SK-N-MC (cell line): ENCODE measurements at regions not wholly inside any gene's neighbourhood (a gene's known extent, or its start where the extent isn't known, plus 50 kb on each side); places are given as distances from the start of the nearest gene placed in this dataset.

ENCODE experiments used
- DNase-seq: peaks from one replicate; pipeline ENCODE4 v3.0.0-alpha.2; 2011; ENCODE audit warnings: low read depth, low spot score
- H3K27ac ChIP-seq: fragments of 200-600 bp; sonication (generic); 2 replicates; pipeline ENCODE4 v1.5.1; 2016; ENCODE audit warnings: mixed run types
- H3K36me3 ChIP-seq: fragments of 200-600 bp; sonication (generic); 2 replicates; pipeline ENCODE4 v1.6.1; 2017; ENCODE audit warnings: antibody characterized with exemption, low read length, mixed read lengths; ENCODE audit not compliant: insufficient read depth
- H3K4me3 ChIP-seq: fragments of 200-600 bp; sonication (generic); 2 replicates; pipeline ENCODE4 v1.5.1; 2016
- H3K9ac ChIP-seq: fragments of 200-600 bp; sonication (generic); 2 replicates; pipeline ENCODE4 v1.8.0; 2017; ENCODE audit warnings: mixed run types, mixed read lengths; ENCODE audit not compliant: insufficient read length
- H3K9me3 ChIP-seq: fragments of 200-600 bp; sonication (generic); 2 replicates; pipeline ENCODE4 v1.6.1; 2017; ENCODE audit warnings: low read depth, mild to moderate bottlenecking, antibody characterized with exemption, low read length, moderate library complexity, mixed read lengths
- EZH2 ChIP-seq: fragments of 200-600 bp; sonication (generic); IDR thresholded peaks from one replicate; pipeline ENCODE4 v1.6.1; 2017; ENCODE audit warnings: antibody characterized with exemption
- FOXP2 ChIP-seq: optimal IDR thresholded peaks from 2 replicates; pipeline ENCODE3; 2011; ENCODE audit warnings: mild to moderate bottlenecking, moderate library complexity; ENCODE audit not compliant: insufficient read depth; ENCODE audit errors: extremely low read length, control extremely low read depth
- POLR2AphosphoS5 ChIP-seq: IDR thresholded peaks from 2 replicates; pipeline ENCODE4 v1.6.1; 2012; ENCODE audit warnings: mild to moderate bottlenecking, low read depth, low read length, borderline replicate concordance

DNA sequence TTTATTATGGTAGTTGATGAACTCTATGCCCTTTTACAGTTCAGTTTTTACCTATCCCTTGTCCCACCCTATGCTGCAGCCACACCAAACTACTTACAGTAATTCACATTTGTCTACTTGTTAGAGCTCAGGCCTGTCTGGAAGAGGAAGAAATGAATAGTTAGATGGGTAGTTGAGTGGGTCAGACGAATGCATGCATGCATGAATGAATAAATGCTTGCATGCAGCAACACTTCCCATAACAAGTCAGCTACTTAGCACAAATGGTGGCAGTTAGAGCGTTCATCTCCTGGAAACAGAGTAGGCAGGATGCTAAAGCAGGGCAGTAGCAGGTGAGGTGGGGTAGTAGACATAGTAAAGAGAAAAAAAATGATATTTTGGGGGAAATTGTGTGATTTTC lies 322.3 kb downstream of the NDFIP2 start:
- no peak for DNase-seq
- no peak for TF ChIP-seq POLR2AphosphoS5
- TF ChIP-seq FOXP2 = no peak
- TF ChIP-seq EZH2 = no peak
- Histone ChIP-seq H3K27ac (no peak overlapping the region), H3K4me3 (no peak overlapping the region), H3K9me3 (no peaks in the 10 kb centered on the region), H3K36me3 (no peaks in the 10 kb centered on the region), H3K9ac (no peak overlapping the region)

DNA sequence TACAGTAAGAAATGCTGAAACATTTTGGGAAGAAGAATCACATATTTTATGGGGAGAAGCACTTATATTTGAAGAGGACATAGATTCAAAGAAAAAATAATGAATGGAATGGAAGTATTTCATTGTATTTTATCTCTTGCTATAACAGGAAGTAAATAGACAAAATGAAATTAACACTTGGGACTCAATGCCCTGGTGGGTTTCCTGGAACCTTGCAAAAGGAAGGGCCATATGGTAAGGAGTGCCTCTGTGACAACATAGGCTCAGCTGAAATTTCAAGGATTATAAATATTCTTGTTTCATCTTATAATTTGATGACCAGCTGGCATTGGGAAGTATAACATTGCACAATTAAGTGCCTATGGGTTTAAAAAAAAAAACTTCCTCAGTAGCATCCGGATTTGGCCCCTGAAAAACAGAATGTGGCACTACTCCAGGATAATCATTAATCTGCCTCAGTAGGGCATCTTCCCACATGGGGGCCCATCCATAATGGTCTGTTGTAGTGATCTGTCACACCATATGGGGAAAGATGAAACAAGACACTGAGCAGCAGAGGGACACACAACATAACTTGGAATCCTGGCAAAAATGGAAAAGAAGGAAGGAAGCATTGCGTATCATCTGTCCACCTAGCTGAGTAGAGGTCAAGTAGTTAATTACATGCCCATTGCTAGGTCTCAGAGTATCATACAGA lies 321.6 kb downstream of the NDFIP2 start:
- Histone ChIP-seq H3K36me3 (no peaks in the 10 kb centered on the region), H3K4me3 (no peak overlapping the region), H3K27ac (no peak overlapping the region), H3K9ac (no peak overlapping the region), H3K9me3 (no peaks in the 10 kb centered on the region)
- no peak for DNase-seq
- TF ChIP-seq FOXP2 = no peak
- TF ChIP-seq EZH2 = no peak
- no peak for TF ChIP-seq POLR2AphosphoS5

DNA sequence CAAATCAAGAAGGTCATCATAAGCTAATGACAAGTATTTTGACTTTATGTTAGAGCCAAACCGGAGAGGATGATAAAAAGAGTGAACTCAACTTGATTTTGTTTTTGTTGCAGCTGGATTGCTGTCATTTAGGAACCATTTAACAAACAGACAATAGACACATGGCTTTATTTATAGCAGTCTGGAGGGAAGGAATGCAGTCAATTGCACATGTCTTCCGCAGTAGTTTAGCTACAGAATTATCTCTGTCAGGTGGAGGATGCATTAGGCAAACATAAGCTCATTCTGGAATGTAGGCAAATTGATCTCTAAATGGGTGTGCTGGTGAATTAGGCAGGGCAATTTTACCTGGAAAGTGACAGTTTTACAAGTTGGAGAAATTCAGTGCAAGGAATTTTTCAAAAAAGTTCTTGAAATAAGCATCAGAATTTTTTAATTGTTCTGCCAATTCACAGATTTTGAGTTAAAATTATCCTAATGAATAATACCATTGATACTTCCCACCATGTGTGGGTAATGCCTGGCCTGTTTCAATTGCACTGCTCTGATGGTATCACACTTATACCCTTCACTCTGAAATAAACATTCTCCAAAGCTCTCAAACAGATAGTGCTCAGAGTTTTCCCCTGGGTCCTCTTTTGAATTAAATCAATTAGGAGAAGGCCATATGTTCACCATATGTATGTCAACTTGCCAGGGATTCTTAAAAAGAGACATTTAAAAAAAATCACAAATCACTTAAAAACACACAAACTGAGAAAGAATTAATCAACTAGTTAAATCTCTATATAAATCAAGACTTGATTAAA lies 318.3 kb downstream of the NDFIP2 start:
- Histone ChIP-seq H3K4me3 (no peak overlapping the region), H3K36me3 (no peaks in the 10 kb centered on the region), H3K9ac (no peak overlapping the region), H3K9me3 (no peaks in the 10 kb centered on the region), H3K27ac (no peak overlapping the region)
- no peak for TF ChIP-seq EZH2
- no peak for TF ChIP-seq POLR2AphosphoS5
- peak; percentile 30 for DNase-seq

DNA sequence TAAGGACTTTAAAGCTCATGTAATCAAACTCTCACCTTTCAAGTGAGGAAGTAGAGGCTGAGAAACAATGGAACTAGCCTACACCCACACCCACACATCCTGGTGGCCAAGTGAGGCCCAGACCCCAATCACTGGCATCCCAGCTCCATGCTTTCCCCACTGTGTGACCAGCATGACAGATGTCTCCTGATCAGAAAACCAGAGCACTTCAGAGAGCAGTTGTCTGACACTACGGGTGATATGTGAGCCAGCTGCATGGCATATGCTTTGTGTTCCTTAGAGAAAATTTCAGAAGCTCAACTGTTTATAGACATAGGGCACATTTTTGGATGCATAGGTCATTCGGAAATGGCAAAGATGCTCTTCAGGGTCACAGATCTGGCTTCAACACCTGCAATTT lies 315.2 kb downstream of the NDFIP2 start:
- no peak for DNase-seq
- no peak overlapping the region for H3K27ac ChIP-seq
- TF ChIP-seq EZH2 = no peak
- no peak for TF ChIP-seq POLR2AphosphoS5
- TF ChIP-seq FOXP2 = no peak
- no peak overlapping the region for H3K9ac ChIP-seq
- no peaks in the 10 kb centered on the region for H3K36me3 ChIP-seq
- H3K4me3 ChIP-seq = no peak overlapping the region
- H3K9me3 ChIP-seq = no peaks in the 10 kb centered on the region

DNA sequence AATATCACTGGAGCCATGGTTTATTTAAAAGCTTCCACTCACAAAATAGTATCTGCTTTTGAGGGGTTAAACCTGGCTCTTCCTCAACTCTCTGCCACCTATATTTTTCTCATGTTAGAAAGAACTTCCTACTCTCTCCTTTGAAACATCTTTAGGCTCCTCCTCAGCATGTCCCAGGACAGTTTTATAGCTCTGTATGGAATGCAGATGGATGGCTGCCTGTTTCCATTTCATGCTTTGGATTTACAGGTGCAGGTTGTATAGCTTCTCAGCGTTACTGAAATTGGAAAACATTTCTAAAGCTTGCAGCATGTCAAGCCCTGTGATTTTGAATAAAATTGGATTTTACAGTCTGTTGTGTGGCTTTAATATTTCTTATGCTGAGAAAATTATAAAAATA lies 314.0 kb downstream of the NDFIP2 start:
- TF ChIP-seq POLR2AphosphoS5 (no peak), FOXP2 (no peak), EZH2 (no peak)

DNA sequence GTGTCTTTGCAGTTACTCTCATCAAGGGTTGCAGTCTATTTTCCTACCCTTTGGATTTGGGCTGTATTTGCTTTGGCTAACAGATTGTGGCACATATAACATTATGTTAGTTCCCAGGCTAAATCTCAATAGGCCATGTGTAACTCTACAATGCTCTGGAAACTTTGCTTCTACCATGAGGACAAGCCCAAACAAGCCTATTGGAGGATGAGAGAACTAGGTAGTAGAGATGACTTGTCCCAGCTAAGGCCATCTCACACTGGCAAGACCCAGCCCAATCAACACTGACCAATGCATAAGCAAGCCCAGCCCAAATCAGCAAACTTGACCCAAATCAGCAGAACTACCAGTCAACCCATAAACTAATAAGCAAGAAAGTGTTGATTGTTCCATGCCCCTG lies 311.8 kb downstream of the NDFIP2 start:
- no peak for TF ChIP-seq FOXP2
- no peak for TF ChIP-seq EZH2
- TF ChIP-seq POLR2AphosphoS5 = no peak
- Histone ChIP-seq H3K27ac (no peak overlapping the region), H3K9ac (no peak overlapping the region), H3K4me3 (no peak overlapping the region), H3K9me3 (no peaks in the 10 kb centered on the region), H3K36me3 (no peaks in the 10 kb centered on the region)
- no peak for DNase-seq

More for the DNA sequence above, 314.0 kb downstream of the NDFIP2 start:
- Histone ChIP-seq H3K27ac (no peak overlapping the region), H3K9ac (no peak overlapping the region), H3K9me3 (no peaks in the 10 kb centered on the region), H3K36me3 (no peaks in the 10 kb centered on the region), H3K4me3 (no peak overlapping the region)
- no peak for DNase-seq

DNA sequence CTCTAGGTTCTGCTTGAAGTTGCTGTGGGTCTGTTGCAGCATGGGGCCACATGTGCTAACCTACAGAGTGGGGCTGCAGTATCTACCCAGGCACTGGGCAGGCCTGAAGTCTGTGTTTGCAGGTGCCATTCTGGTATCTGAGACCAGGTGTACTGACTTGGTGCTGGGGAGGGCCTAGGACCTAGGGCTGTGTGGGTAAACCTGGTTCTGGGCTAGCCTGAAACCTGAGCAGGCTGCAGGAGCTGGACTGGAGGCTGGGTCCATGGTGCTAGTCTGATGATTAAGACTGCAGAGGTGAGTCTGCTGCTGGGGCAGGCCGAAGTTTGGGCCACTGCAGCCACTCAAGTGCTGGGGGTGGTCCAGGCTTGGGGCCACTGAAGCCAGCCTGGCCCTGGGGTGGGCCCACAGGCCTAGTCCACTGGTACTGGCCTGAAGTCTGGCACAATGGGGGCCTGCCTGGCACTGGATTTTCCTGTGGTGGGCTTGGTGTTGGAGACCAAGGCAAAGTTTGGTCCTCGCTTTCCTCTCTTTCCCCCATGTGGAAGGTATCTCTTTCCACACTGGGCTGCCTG lies 310.6 kb downstream of the NDFIP2 start:
- DNase-seq = no peak
- no peaks in the 10 kb centered on the region for H3K36me3 ChIP-seq

DNA sequence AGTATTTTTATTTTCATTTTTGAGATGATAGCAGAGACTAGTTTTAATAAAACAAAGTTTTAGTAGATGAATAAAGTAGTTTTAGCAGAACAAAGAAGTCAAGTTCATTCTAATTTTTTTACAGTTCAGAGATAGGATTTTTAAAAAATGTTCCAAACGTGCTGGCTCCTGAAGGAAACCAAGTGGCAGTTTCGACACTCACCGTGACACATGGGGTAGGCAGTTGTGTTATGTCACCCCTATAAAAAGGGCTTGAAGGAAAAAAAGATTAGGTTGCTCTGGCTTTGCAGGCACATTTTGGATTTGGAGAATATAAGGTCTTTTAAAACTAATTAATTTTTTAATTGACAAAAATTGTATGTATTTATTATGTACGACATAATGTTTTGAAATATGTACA lies 305.2 kb downstream of the NDFIP2 start:
- Histone ChIP-seq H3K27ac (no peak overlapping the region), H3K36me3 (no peaks in the 10 kb centered on the region), H3K9me3 (no peaks in the 10 kb centered on the region), H3K9ac (no peak overlapping the region), H3K4me3 (no peak overlapping the region)
- no peak for TF ChIP-seq POLR2AphosphoS5
- no peak for TF ChIP-seq FOXP2
- no peak for TF ChIP-seq EZH2
- no peak for DNase-seq

More for the DNA sequence above, 310.6 kb downstream of the NDFIP2 start:
- no peak overlapping the region for H3K9ac ChIP-seq
- no peaks in the 10 kb centered on the region for H3K9me3 ChIP-seq
- H3K4me3 ChIP-seq = no peak overlapping the region
- TF ChIP-seq EZH2 (no peak), POLR2AphosphoS5 (no peak), FOXP2 (no peak)
- H3K27ac ChIP-seq = no peak overlapping the region
